ENCODE measurements at regions not wholly inside any gene's neighbourhood (a gene's known extent, or its start where the extent isn't known, plus 50 kb on each side); places are given as distances from the start of the nearest gene placed in this dataset.

DNA sequence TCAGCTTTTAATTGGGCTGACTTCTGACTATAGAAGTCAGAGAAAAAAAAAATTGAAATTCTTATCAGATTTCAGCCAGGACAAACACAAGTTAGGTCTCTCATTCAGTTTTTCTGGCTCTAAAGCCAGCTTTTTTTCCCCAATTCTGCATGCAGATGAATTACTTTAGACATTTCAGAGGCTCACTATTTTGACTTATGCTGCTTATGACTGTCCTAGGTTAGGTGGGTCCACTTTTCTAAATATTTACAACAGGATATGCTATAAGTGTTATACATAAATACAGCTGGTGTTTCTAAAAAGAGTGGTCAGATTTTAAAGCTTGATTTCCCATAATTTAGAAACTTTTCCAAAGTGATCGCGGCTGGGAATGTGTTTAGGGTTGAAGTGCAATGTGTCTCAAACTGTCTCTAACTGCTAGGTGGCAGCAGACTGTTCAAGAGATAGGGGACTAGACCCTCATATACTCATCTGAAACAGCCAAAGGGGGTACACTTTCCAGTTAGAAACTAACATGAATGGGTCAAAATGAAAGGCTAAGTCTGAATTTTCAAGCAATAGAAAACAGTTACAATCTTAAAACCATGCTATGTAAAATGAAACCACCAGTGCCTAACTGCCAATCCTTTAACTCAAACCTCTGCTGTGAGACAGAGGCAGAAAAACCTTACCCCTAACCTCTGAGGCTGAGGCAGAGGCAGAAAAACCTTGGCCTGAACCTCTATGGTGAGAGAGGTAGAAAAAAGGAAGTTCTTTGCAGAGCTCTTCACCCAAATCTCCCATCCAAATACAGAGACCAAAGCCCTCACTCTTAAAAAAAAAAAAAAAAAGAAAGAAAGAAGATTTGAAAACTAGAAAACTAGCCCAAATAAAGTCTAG is 596.0 kb downstream of the NTRK3 start (continued):
- TF ChIP-seq, protein P1, sequence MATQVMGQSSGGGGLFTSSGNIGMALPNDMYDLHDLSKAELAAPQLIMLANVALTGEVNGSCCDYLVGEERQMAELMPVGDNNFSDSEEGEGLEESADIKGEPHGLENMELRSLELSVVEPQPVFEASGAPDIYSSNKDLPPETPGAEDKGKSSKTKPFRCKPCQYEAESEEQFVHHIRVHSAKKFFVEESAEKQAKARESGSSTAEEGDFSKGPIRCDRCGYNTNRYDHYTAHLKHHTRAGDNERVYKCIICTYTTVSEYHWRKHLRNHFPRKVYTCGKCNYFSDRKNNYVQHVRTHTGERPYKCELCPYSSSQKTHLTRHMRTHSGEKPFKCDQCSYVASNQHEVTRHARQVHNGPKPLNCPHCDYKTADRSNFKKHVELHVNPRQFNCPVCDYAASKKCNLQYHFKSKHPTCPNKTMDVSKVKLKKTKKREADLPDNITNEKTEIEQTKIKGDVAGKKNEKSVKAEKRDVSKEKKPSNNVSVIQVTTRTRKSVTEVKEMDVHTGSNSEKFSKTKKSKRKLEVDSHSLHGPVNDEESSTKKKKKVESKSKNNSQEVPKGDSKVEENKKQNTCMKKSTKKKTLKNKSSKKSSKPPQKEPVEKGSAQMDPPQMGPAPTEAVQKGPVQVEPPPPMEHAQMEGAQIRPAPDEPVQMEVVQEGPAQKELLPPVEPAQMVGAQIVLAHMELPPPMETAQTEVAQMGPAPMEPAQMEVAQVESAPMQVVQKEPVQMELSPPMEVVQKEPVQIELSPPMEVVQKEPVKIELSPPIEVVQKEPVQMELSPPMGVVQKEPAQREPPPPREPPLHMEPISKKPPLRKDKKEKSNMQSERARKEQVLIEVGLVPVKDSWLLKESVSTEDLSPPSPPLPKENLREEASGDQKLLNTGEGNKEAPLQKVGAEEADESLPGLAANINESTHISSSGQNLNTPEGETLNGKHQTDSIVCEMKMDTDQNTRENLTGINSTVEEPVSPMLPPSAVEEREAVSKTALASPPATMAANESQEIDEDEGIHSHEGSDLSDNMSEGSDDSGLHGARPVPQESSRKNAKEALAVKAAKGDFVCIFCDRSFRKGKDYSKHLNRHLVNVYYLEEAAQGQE (IDR thresholded peaks at IDR 0.05; ENCODE audit: low read depth), result no peak
- TF ChIP-seq MAX (IDR thresholded peaks at IDR 0.05) (no peak), EGR1 (IDR thresholded peaks at IDR 0.05; ENCODE audit: low read depth) (no peak)

GRCh38 chr15:87656372-87656771 is 600.2 kb downstream of the NTRK3 start:
- RAD21 ChIA-PET (ENCODE audit: low non-redundant PET in 1 of 2, low total read pairs in 2 of 2, uncharacterized antibody in 2 of 2, unreplicated experiment in 2 of 2), result no interaction called here
- Histone ChIP-seq H4K20me1 (ENCODE audit: insufficient read depth) (no peaks in the 10 kb centered on the region; the same call in 1 of the 2 replicates), H3K4me1 (ENCODE audit: control insufficient read depth in 1 of 2, insufficient read depth in 2 of 2, low read length in 2 of 2) (no peaks in the 10 kb centered on the region), H3K36me3 (ENCODE audit: control insufficient read depth in 1 of 2, insufficient read depth in 2 of 2, low read length in 2 of 2) (no peaks in the 10 kb centered on the region), H3K4me3 (replicated peaks in 1 of 2; ENCODE audit: low read depth in 1 of 2, low read length in 2 of 2) (no peak overlapping the region), H3K9me2 (ENCODE audit: insufficient read depth) (no peaks in the 10 kb centered on the region), H3K4me2 (ENCODE audit: low read length) (no peak overlapping the region), H3K27ac (ENCODE audit: low read depth, low read length) (no peak overlapping the region), H2AFZ (ENCODE audit: low read depth, low read length, poor library complexity, severe bottlenecking) (no peak overlapping the region), H3K9me3 (ENCODE audit: control insufficient read depth in 1 of 2, insufficient read depth in 1 of 2, low read depth in 1 of 2, low read length in 2 of 2) (peaks cover 10 to 11% of the 10 kb centered on the region in 2 experiments; a peak in 2 of 4 replicates), H3K27me3 (ENCODE audit: insufficient read depth, low read length) (no peaks in the 10 kb centered on the region), H3K79me2 (ENCODE audit: insufficient read depth, low read length) (no peaks in the 10 kb centered on the region), H3K9ac (ENCODE audit: low read length) (no peak overlapping the region)
- TF ChIP-seq ZFX (IDR thresholded peaks at IDR 0.05), result no peak
- TF ChIP-seq YY1 (IDR thresholded peaks at IDR 0.05; ENCODE audit: extremely low read depth, insufficient replicate concordance, low read depth, low read length), result no peak
- TF ChIP-seq SP1 (IDR thresholded peaks at IDR 0.05; ENCODE audit: low read depth), result no peak
- TF ChIP-seq CBX3 (IDR thresholded peaks at IDR 0.05; ENCODE audit: low read depth), result no peak
- no peak for TF ChIP-seq SIN3A (IDR thresholded peaks at IDR 0.05; ENCODE audit: low read depth)
- ATAC-seq, result no peak
- no TSS peak for BruUV-seq (replicated peaks)
- intact Hi-C loops (cut with micrococcal nuclease), result no loop called here
- CTCF ChIA-PET, result no interaction called here
- DNase-seq (ENCODE audit: low read depth, low spot score), result no peak
- POLR2A ChIA-PET, result no interaction called here
